ENCODE measurements at regions not wholly inside any gene's neighbourhood (a gene's known extent, or its start where the extent isn't known, plus 50 kb on each side); places are given as distances from the start of the nearest gene placed in this dataset.

DNA sequence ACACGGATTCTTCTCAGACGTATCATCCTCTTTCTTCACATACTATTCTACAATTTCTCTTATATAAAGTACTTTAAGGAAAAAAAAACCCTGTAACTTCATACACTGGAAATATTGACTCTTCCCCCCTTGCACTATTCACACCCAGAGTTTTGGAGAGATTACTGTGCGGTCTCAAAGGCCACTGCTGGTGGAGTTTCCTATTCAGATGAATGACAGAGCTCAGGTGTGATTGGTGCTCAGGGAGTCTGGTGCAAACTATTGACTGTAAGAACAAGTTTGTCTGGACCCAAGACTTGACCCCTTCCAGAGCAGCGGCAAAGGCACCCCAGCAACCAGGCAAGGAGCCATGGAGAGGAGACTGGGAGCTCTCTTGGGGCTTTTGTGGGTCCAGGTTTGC is 187.5 kb upstream of the OR4E1 start:
- FAIRE-seq (no peak), DNase-seq (ENCODE audit: low spot score) (no peak), ATAC-seq (no peak)
- H3K36me3 ChIP-seq (replicated peaks in 1 of 2; ENCODE audit: control insufficient read depth in 1 of 2, insufficient read depth in 2 of 2, low read length in 2 of 2), result no peaks in the 10 kb centered on the region
- in situ Hi-C loops (cut with HindIII; ENCODE audit: extremely low pct_ligation_motif_present, low pct_unique_long_range_greater_than_20kb), result no loop called here
- no peaks in the 10 kb centered on the region for H3K79me2 ChIP-seq (ENCODE audit: insufficient read depth, low read length)
- H4K20me1 ChIP-seq (ENCODE audit: insufficient read depth, low read length), result no peaks in the 10 kb centered on the region
- H3K27ac ChIP-seq (ENCODE audit: extremely low read length, insufficient read depth, low read length), result no peak overlapping the region
- no peaks in the 10 kb centered on the region for H3K4me1 ChIP-seq (ENCODE audit: insufficient read depth, low read length)
- no peaks in the 10 kb centered on the region for H3K9me3 ChIP-seq (ENCODE audit: low read length)
- intact Hi-C loops (cut with micrococcal nuclease; ENCODE audit: unreplicated experiment), result no loop called here
- ChIA-PET CTCF (ENCODE audit: low intra/inter-chr PET ratio, low total read pairs) (no interaction called here), POLR2A (no interaction called here)
- no TSS peak for BruUV-seq (replicated peaks)
- 25% methylated on average over 4 of the region's 4 CpGs for WGBS (ENCODE audit: low lambda C conversion rate)
- no peak overlapping the region for H3K4me3 ChIP-seq (replicated peaks in 1 of 3; ENCODE audit: insufficient read depth in 1 of 3, low read depth in 2 of 3, low read length in 3 of 3)
- no peak overlapping the region for H3K9ac ChIP-seq (ENCODE audit: insufficient read depth, low read depth, low read length)
- H3K4me2 ChIP-seq (ENCODE audit: low read depth, low read length), result no peak overlapping the region
- no peak overlapping the region for H2AFZ ChIP-seq (ENCODE audit: low read length)
- 0 out of 5 replicates have a peak, but pooled peaks cover 0 to 10% of the 10 kb centered on the region in 2 experiments for H3K27me3 ChIP-seq (ENCODE audit: control insufficient read depth in 1 of 2, insufficient read depth in 2 of 2, low read length in 2 of 2)
- TF ChIP-seq ZFP1 (CRISPR knock-in tag; IDR thresholded peaks at IDR 0.05) (no peak), CCAR2 (optimal IDR thresholded peaks at IDR 0.05; ENCODE audit: low read depth, low read length) (no peak), ZNF879 (CRISPR knock-in tag; IDR thresholded peaks at IDR 0.05) (no peak), ZNF839 (CRISPR knock-in tag; IDR thresholded peaks at IDR 0.05; ENCODE audit: borderline replicate concordance) (no peak), ELF1 (CRISPR knock-in tag; IDR thresholded peaks at IDR 0.05) (no peak), TGIF2 (CRISPR knock-in tag; IDR thresholded peaks at IDR 0.05) (no peak), ZNF383 (CRISPR knock-in tag; IDR thresholded peaks at IDR 0.05; ENCODE audit: borderline replicate concordance) (no peak), ZNF235 (CRISPR knock-in tag; IDR thresholded peaks at IDR 0.05; ENCODE audit: borderline replicate concordance) (no peak), HIVEP1 (CRISPR knock-in tag; IDR thresholded peaks at IDR 0.05) (no peak), ZNF343 (CRISPR knock-in tag; IDR thresholded peaks at IDR 0.05) (no peak), ZNF33B (CRISPR knock-in tag; IDR thresholded peaks at IDR 0.05) (no peak), SP140L (CRISPR knock-in tag; IDR thresholded peaks at IDR 0.05; ENCODE audit: borderline replicate concordance) (no peak), PRMT3 (CRISPR knock-in tag; IDR thresholded peaks at IDR 0.05; ENCODE audit: borderline replicate concordance, low read depth) (no peak), ZNF124 (CRISPR knock-in tag; IDR thresholded peaks at IDR 0.05) (no peak), ZNF30 (CRISPR knock-in tag; IDR thresholded peaks at IDR 0.05) (no peak), NCOA2 (CRISPR knock-in tag; IDR thresholded peaks at IDR 0.05) (no peak), ZBTB49 (CRISPR knock-in tag; IDR thresholded peaks at IDR 0.05; ENCODE audit: borderline replicate concordance) (no peak)
- TF ChIP-seq, protein P1, sequence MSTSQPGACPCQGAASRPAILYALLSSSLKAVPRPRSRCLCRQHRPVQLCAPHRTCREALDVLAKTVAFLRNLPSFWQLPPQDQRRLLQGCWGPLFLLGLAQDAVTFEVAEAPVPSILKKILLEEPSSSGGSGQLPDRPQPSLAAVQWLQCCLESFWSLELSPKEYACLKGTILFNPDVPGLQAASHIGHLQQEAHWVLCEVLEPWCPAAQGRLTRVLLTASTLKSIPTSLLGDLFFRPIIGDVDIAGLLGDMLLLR (CRISPR knock-in tag; IDR thresholded peaks at IDR 0.05), result no peak
- TF ChIP-seq, protein P2, sequence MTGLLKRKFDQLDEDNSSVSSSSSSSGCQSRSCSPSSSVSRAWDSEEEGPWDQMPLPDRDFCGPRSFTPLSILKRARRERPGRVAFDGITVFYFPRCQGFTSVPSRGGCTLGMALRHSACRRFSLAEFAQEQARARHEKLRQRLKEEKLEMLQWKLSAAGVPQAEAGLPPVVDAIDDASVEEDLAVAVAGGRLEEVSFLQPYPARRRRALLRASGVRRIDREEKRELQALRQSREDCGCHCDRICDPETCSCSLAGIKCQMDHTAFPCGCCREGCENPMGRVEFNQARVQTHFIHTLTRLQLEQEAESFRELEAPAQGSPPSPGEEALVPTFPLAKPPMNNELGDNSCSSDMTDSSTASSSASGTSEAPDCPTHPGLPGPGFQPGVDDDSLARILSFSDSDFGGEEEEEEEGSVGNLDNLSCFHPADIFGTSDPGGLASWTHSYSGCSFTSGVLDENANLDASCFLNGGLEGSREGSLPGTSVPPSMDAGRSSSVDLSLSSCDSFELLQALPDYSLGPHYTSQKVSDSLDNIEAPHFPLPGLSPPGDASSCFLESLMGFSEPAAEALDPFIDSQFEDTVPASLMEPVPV (CRISPR knock-in tag; IDR thresholded peaks at IDR 0.05), result no peak

Data from HepG2 (cell line).